8988T (cell line): ENCODE measurements at regions not wholly inside any gene's neighbourhood (a gene's known extent, or its start where the extent isn't known, plus 50 kb on each side); places are given as distances from the start of the nearest gene placed in this dataset.
A peak's percentile ranks its signal among the peaks of the same experiment; 100 is the strongest.
"Not testable (repeated sequence)": the region's sequence is repeated elsewhere in the genome, so short reads cannot be mapped to it uniquely, and the experiment has no call there.

Source experiments
- DNase-seq: peaks from one replicate; pipeline ENCODE4 v3.0.0; 2011

DNA sequence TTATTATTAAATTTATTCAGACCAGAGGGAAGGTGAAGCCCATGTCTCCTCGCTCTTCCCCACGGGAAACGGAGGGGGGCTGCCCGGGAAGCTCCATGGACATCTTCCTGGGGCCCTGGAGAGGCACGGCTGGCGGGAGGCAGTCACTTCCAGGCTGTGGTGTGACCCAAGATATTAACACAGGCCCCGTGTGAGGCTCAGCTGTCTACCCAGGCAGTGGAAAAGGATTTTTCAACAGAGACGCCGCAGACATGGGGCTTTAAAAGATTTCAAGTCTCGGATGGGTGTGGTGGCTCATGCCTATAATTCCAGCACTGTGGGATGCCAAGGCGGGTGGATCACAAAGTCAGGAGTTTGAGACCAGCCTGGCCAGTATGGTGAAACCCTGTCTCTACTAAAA is 117.9 kb downstream of the ERMARD start:
- no peak for DNase-seq

DNA sequence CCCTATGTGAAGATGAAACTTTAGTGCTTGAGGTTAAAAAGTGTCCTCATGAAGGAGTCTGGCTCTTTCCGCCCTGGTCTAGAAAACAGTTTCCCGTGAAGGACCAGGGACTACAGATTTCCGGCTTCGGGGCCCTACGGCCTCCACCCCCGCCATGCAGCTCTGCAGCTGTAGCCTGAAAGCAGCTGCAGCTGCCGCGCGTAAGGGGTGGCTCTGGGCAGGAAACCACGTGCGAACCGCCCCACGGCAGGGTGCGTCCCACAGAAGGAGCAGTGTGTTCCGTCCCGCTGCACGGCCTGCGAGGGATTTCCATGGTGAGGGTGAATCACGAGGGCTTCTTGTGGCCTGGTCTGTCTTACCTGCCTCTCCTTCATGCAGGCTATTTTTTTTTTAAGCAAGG is 117.0 kb downstream of the ERMARD start:
- DNase-seq = no peak

DNA sequence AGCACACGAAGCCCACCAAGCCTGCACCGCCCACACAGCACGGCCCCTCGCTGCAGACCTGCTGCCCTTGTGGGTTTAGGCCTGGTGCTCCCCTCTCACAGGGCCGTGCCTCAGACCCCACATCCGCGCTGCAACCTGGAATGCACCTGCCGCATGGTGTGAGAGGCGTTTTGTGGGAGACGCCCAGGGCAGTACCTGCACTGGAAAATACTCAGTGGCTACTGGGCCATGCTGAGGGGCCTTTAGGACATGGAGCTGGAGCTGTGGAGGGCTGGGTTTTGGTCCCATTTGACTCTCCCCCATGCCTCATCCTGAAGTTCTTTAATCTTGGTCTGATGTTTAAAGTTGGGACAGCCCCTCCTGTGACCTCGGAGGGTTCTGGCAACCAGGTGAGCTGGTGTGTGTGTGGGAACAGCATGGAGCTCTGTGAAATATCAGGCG is 116.3 kb downstream of the ERMARD start:
- no peak for DNase-seq

DNA sequence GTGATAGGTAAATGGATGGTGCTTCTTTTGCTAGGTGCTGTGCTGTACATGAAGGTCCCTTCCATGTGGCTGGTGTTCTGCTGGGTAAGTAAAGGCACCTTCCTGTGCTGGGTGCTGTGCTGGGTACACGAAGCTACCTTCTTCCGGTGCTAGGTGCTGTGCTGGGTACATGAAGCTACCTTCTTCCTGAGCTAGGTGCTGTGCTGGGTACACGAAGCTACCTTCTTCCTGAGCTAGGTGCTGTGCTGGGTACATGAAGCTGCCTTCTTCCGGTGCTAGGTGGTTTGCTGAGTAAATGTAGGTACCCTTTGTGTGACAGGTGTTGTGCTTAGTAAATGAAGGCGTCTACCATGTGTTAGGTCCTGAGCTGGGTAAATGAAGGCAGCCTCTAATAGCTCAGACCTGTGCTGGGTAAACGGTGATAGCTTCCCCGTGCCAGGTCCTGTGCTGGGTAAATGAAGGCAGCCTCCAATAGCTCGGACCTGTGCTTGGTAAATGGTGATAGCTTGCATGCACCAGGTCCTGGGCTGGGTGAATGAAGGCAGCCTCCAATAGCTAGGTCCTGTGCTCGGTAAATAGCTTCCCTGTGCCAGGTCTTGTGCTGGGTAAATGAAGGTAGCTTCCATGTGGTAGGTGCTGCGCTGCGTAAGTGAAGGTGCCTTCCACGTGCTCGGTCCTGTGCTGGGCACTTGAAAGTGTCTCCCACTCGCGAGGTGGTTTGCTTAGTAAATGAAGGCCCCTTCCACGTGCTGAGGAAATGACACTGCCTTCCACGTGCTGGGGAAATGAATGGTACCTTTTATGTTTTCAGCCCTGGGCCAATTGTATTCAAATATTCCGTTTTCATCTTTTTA is 115.5 kb downstream of the ERMARD start:
- no peak for DNase-seq

DNA sequence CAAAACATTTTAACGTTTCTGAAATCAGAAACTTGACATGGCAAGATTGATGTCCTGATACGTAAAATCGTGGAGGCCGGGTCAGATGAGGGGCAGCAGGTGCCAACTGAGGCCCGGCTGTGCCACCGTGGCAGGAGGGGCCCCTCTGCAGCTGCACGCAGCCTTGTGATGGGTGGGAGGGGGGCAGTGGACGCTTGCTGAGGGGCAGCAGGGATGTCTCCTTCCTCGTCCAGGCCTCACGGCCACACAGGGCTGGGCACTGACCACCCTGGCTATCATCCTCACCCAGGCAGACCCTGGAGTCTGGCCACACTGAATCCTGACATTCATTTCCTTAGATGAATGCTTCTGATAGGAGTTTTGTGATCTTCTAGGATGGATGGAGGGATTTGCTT is 114.7 kb downstream of the ERMARD start:
- no peak for DNase-seq

DNA sequence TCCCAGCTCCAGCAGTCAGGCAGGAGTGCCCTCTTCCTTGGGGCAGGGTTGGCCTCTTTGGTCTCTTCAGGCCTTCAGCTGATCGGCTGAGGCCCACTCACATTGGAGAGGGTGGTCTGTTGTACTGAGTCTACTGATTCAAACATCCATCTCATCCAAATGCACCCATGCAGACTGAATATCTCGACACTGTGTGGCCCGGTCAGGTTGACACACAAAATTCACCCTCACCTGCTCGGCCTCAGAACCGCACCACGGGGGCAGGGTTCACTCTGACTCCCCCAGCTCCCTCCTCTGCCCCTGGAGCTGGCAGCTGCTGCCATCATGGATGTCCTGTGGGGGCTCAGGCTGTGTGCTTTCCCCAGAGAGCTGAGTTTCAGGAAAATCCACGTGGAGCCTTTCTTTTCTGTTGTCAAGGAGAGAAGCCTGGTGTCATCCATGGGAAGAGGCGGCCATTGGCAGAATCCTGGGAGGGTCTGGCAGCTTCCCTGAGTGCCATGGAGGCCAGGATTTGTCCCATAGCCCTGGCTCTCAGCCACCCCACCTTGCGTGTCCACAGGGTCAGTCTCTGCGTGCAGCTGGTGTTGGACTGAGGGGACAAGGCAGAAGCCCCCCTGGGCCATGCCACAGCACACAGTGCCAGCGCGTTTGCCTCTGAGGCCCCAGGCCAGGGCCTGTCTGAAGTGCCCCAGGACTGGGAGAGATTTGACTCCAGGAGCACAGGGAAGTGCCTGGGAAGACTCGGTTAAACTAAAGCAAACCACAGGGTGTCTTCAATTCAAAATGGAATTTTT is 114.1 kb downstream of the ERMARD start:
- no peak for DNase-seq

DNA sequence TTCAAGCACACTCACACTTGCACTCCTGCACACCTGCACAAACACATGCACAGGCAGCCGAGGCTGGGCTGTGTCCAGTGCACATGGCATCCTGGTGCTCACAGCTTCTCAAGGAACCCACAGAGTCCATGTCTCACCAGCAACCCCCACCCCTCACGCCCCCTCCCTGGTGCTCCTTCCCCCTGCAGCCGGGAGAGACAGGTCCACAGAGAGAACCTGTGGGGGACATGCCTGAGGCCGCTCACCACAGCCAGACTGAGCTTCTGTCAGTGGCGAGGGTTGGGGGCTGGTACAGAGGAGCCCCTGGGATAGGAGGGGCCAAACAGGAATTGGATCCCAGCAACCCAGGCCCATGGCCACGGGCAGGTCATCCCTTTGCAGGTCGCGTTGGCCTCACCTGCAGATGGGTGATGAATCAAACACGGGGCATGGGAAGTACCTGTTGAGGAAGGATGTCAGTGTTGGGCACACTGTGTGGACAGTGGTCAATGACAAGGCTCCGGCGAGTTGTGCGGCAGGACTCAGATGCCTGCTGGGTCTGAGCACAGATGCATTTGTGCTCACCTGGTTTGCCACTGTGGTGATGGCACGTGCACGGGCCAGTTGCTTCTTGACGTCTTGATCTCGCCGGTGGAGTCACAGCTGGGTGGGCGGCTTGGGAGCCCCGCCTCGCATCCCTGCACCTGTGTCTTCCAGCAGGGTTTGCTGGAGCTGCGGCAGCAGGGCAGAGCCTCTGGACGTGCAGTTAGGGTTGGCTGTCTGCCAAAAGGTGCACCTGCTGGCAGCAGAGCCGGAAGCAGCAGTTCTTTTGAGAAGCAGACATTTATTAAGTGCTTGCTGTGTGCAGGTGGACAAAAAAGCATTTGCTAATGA is 113.0 kb downstream of the ERMARD start:
- no peak for DNase-seq

DNA sequence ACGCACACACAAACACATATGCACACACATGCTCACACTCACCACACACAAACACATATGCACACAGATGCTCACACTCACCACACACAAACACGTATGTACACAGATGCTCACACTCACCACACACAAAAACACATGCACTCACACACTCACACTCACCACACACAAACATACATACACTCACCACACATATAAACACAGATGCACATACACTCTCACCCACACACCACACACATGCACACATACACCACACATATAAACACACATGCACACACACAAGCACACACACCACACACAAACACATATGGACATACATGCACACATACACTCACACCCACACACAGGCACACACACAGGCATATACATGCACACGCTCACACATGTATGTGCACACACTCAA is 112.3 kb downstream of the ERMARD start:
- DNase-seq = no peak

DNA sequence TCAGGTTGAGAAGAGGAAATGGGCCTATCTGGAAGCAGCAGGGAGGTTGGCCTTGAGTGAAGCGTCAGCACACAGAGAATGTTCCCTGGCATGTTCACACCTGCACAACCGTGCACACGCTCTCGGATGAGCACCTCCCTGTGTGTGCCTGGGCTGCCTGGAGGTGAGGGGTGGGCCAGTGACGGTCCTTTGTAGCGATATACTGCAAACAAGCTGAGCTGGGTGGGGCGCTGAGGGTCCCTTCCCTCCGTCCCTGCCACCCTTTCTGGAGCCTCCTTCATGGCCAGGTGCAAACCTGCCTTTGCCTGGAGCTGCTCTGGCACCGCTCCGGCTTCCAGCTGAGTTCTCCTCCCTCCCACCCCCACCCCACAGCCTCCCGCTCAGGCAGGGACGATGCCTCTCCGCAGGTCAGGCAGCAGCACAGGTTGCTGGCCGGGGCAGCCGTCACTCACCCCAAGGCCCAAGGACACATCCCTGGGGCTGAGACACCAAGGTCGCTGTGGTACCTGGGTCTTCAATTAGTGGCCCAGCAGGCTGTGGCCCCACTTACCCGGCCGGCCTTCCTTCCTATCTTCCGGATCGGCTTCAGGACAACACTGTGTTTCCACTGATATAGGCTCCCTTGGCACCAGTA is 111.6 kb downstream of the ERMARD start:
- no peak for DNase-seq

DNA sequence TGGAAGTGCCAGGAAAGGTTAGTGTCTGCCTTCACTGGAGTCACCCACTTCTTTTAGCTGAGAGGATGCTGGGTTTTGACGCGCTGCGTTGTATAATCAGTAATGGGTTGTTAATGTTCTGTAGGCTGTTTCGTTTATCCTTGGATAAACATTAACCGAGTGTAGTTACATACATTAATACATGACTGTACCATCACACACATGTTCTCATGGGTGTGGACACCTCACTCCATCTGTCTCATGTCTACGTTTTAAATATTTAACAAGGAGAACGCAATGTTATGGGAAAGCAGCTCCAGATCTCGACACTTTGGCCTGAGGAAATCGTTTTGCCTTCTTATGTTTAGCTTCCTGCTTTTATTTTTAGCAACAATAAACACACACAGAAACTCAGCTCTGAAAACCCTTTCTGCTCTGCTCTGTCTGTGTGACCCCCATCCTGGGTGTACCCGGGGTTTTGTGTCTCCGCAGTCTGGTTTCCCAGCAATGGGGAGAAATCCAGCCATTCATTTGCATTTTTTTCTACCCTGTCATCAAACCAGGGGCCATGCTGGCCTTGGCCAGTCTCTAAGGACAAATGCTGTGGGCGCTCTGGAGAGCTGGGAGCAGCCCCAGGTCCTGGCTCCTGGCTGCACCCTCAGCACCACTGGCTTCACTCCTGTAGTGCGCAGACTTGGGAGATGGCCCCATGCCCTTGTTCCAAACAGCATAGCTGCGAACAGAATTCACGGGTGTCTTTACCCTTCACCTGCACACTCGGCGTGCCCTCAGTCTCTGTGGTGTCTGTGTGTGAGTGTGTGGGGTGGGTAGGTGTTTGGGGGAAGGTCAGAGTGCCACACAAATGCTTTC is 110.8 kb downstream of the ERMARD start:
- no peak for DNase-seq

DNA sequence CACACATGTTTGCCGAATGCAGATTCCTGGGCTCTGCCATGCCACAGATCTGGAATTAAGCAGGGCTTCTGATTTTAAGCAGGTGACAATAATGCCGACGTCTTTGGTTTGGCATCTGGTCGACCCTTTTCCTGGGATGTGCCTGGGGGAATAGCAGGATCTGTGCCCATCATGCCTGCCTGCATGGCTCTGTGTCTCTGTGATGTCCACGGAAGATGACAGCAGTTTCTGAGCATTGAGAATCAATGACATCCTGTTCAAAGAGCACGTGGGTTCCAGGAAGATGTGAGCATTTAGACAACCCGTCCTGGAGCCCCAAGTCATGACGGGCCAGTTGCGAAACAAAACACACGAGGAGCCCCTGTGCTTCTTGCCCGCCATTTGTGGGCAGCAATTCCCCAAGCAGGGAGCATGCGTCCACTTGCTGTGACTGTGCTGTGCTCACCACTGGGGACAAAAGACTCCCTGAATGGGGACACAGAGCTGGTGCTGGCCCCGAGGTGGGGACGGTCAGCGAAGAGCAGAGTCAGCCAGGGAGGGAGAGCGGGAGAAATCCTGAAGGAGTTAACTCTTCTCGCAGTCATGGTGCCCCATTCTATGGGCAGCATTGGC is 110.1 kb downstream of the ERMARD start:
- DNase-seq = no peak

DNA sequence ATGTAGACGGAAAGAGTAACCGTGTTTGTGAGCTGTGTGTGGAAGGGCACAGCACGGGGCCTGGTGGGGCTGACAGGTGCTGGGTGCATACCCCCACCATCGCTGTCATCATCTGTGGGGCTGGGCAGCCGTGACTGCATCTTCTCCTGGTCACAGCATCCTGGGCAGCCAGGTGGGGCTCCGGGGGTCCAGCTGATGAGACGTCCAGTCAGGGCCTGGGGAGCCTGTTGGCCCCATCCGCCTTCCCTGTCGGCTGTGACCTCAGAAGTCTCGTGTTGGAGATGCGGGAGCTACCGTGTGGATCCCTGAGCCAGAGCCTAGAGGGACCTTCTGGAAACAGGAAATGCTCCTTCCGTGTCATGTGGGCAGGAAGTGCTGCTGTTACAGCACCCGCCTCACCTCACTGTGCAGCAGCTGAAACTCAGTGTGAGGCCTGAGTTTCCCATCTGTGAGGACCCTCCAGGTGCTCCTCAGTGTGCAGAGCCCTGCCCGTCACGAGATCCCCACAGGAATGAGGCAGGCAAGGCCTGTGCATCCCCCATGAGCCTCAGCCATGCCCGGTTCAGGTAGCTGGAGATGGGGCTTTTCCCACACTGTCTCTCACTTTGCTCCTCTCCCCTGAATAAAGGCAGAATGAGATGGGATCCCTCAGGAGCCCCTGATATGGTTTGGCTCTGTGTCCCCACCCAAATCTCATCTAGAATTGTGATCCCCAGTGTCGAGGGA is 108.7 kb downstream of the ERMARD start:
- DNase-seq = no peak

DNA sequence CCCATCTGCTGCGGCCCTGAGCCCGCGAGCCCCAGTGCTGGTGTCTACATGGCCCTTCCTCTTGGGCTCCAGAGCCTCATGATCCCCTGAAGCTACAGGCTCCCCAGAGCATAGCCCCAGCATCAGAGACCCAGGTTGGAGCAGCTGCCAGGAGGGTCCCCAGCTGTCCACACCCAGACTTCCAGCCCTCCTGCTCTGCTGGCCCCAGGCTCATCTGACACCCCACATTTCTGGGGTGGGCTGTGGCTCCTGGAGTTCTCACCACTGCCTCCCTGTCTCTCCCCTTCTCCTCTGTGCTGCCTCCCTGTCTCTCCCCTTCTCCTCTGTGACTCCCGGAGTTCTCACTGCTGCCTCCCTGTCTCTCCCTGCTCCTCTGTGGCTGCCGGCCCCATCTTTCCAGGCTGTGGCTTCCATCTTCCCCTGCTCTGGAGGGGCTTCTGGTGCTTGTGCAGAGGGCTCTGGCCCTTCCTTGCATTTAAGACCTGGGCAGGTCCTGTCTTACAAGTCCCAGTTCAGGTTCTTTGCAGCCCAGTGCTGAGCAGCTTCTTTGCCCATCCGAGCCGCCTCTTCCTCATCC is 108.1 kb downstream of the ERMARD start:
- DNase-seq = no peak

DNA sequence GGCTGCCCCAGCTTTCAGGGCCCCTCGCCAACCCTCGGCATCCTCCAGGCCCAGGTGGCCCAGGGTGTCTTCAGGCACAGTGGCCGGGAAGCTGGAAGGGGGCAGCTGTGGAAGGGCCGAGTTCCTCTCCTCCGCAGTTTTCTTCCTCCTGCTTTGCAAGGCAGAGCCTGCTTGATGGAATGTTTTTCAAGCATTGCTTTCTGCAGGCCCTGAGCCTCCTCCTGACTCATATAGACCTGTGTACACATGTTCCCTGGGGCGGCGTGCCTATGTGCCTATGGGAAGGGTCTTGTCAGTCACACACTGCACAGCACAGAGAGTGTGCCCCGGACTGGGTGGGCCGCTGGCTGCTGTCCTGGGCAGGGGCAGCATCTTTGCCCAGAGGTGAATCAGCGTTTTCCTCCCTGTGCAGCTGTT is 107.5 kb downstream of the ERMARD start:
- DNase-seq = peak; percentile 2

DNA sequence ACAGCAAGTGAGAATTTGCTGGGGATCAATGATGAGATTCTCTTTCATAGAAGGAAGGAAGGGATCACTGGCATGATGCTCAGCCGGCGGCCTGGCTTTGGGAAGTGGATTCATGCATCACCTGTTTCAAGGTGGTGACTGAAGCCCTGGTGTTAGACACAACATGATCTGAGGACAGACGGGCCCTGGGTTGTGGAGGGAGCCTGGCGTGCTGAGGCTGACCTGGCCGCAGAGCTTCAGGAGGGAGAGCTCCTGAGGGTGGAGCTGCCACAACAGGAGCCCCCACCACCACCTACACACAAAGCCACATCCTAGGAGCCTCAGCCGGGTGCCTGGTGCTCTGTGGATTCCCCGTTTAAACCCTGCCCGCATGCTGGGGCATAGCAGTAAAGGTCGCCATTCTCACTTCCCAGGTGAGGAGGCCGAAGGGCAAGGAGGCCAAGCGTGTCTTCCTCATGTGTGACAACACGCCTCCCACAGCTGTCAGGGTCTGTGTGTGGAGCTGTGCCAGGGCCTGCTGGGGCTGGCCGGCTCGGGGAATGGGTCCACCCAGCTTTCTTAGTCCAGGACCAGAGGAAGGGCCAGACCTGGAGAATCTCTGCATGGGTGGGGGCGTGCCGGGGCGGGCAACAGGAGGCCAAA is 107.0 kb downstream of the ERMARD start:
- no peak for DNase-seq

DNA sequence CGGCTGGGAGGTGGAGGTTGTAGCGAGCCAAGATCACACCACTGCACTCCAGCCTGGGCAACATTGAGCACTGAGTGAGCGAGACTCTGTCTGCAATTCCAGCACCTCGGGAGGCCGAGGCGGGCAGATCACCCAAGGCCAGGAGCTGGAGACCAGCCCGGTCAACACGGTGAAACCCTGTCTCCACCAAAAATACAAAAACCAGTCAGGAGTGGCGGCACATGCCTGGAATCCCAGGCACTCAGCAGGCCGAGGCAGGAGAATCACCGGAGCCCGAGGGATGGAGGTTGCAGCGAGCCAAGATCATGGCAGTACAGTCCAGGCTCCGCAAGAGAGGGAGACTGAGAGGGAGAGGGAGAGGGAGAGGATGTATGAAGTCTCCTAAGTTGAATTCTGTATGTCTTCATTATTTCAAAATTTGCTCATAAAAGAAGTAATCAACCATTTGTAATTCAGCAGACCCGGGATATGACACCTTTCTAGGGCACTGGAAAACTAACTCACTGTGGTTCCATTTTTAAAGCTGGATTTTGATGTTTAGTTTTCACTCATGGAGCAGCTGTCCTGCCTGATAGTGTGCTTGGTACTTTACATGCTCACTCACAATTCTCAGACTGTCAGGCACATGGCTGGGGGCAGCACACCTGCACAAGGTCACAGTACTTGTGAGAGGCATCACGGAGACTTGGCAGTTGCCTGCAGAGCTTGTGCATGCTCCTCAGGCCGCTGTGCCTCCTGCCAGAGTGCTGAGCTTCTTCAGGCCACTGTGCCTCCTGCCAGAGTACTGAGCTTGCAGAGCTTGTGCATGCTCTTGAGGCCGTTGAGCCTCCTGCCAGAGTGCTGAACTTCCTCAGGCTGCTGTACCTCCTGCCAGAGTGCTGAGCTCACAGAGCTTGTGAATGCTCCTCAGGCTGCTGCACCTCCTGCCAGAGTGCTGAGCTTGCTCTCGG is 106.2 kb downstream of the ERMARD start:
- DNase-seq = no peak

DNA sequence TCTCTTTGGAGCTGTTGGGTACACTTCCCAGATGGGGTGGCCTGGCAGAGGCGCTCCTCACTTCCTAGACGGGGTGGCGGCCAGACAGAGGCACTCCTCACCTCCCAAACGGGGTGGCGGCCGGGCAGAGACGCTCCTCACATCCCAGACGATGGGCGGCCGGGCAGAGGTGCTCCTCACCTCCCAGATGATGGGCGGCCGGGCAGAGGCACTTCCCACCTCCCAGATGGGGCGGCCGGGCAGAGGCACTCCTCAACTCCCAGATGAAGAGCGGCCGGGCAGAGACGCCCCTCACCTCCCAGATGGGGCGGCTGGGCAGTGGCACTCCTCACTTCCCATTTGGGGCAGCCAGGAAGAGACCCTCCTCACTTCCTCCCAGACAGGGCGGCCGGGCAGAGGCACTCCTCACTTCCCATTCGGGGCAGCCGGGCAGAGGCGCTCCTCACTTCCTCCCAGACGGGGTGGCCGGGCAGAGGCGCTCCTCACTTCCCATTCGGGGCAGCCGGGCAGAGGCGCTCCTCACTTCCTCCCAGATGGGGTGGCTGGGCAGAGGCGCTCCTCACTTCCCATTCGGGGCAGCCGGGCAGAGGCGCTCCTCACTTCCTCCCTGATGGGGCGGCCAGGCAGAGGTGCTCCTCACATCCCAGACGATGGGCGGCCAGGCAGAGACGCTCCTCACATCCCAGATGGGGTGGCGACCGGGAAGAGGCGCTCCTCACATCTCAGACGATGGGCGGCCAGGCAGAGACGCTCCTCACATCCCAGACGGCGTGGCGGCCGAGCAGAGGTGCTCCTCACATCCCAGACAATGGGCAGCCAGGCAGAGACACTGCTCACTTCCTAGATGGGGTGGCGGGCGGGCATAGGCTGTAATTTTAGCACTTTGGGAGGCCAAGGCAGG is 105.3 kb downstream of the ERMARD start:
- not testable (repeated sequence) for DNase-seq
